ENCODE measurements at regions not wholly inside any gene's neighbourhood (a gene's known extent, or its start where the extent isn't known, plus 50 kb on each side); places are given as distances from the start of the nearest gene placed in this dataset.

- DNase-seq (ENCODE audit: low read depth, low spot score), result no peak
- no peak overlapping the region for H3K4me3 ChIP-seq (ENCODE audit: low read length)
Observed at GRCh38 chr3:34300621-34301020, 502.2 kb downstream of the PDCD6IP start.

- no peak for DNase-seq (ENCODE audit: low read depth, low spot score)
Observed at GRCh38 chr3:34301313-34301712, 502.9 kb downstream of the PDCD6IP start.

GRCh38 chr3:34305266-34305665 lies 506.8 kb downstream of the PDCD6IP start:
- no peak for DNase-seq (ENCODE audit: low read depth, low spot score)
- no peak overlapping the region for H3K4me3 ChIP-seq (ENCODE audit: low read length)

More at GRCh38 chr3:34301313-34301712, 502.9 kb downstream of the PDCD6IP start:
- no peak overlapping the region for H3K4me3 ChIP-seq (ENCODE audit: low read length)

GRCh38 chr3:34312684-34313083 lies 514.3 kb downstream of the PDCD6IP start:
- no peak overlapping the region for H3K4me3 ChIP-seq (ENCODE audit: low read length)
- no peak for DNase-seq (ENCODE audit: low read depth, low spot score)

GRCh38 chr3:34319881-34320280 lies 521.5 kb downstream of the PDCD6IP start:
- DNase-seq (ENCODE audit: low read depth, low spot score), result no peak
- H3K4me3 ChIP-seq (ENCODE audit: low read length), result no peak overlapping the region

GRCh38 chr3:34323517-34323916 lies 525.1 kb downstream of the PDCD6IP start:
- peak; percentile 2 for DNase-seq (ENCODE audit: low read depth, low spot score)
- H3K4me3 ChIP-seq (ENCODE audit: low read length), result no peak overlapping the region

GRCh38 chr3:34346656-34347055 lies 548.2 kb downstream of the PDCD6IP start:
- DNase-seq (ENCODE audit: low read depth, low spot score), result no peak
- H3K4me3 ChIP-seq (ENCODE audit: low read length), result no peak overlapping the region

- no peak overlapping the region for H3K4me3 ChIP-seq (ENCODE audit: low read length)
- DNase-seq (ENCODE audit: low read depth, low spot score), result no peak
Observed at GRCh38 chr3:34351882-34352777, 553.7 kb downstream of the PDCD6IP start.

- no peak overlapping the region for H3K4me3 ChIP-seq (ENCODE audit: low read length)
- no peak for DNase-seq (ENCODE audit: low read depth, low spot score)
Observed at GRCh38 chr3:34352778-34353331, 554.4 kb downstream of the PDCD6IP start.

GRCh38 chr3:34357461-34357860 lies 559.0 kb downstream of the PDCD6IP start:
- no peak overlapping the region for H3K4me3 ChIP-seq (ENCODE audit: low read length)
- no peak for DNase-seq (ENCODE audit: low read depth, low spot score)

GRCh38 chr3:34359064-34359463 lies 560.6 kb downstream of the PDCD6IP start:
- DNase-seq (ENCODE audit: low read depth, low spot score), result no peak
- H3K4me3 ChIP-seq (ENCODE audit: low read length), result no peak overlapping the region

- no peak for DNase-seq (ENCODE audit: low read depth, low spot score)
- H3K4me3 ChIP-seq (ENCODE audit: low read length), result no peak overlapping the region
Observed at GRCh38 chr3:34360713-34361112, 562.3 kb downstream of the PDCD6IP start.

GRCh38 chr3:34361921-34362320 lies 563.5 kb downstream of the PDCD6IP start:
- DNase-seq (ENCODE audit: low read depth, low spot score), result peak; percentile 5
- no peak overlapping the region for H3K4me3 ChIP-seq (ENCODE audit: low read length)

- H3K4me3 ChIP-seq (ENCODE audit: low read length), result no peak overlapping the region
- DNase-seq (ENCODE audit: low read depth, low spot score), result no peak
Observed at GRCh38 chr3:34362910-34363309, 564.5 kb downstream of the PDCD6IP start.

- DNase-seq (ENCODE audit: low read depth, low spot score), result no peak
- no peak overlapping the region for H3K4me3 ChIP-seq (ENCODE audit: low read length)
Observed at GRCh38 chr3:34363881-34364280, 565.5 kb downstream of the PDCD6IP start.

GRCh38 chr3:34364335-34364734 lies 565.9 kb downstream of the PDCD6IP start:
- H3K4me3 ChIP-seq (ENCODE audit: low read length), result no peak overlapping the region
- DNase-seq (ENCODE audit: low read depth, low spot score), result no peak

GRCh38 chr3:34365231-34365630 lies 566.8 kb downstream of the PDCD6IP start:
- DNase-seq (ENCODE audit: low read depth, low spot score), result no peak
- H3K4me3 ChIP-seq (ENCODE audit: low read length), result no peak overlapping the region

GRCh38 chr3:34365771-34366170 lies 567.3 kb downstream of the PDCD6IP start:
- no peak overlapping the region for H3K4me3 ChIP-seq (ENCODE audit: low read length)
- DNase-seq (ENCODE audit: low read depth, low spot score), result no peak

- no peak for DNase-seq (ENCODE audit: low read depth, low spot score)
Observed at GRCh38 chr3:34367521-34367920, 569.1 kb downstream of the PDCD6IP start.

GRCh38 chr3:34374521-34374920 lies 576.1 kb downstream of the PDCD6IP start:
- no peak overlapping the region for H3K4me3 ChIP-seq (ENCODE audit: low read length)
- no peak for DNase-seq (ENCODE audit: low read depth, low spot score)

More at GRCh38 chr3:34367521-34367920, 569.1 kb downstream of the PDCD6IP start:
- H3K4me3 ChIP-seq (ENCODE audit: low read length), result no peak overlapping the region

GRCh38 chr3:34376691-34377090 lies 578.3 kb downstream of the PDCD6IP start:
- no peak overlapping the region for H3K4me3 ChIP-seq (ENCODE audit: low read length)
- DNase-seq (ENCODE audit: low read depth, low spot score), result no peak
